ENCODE measurements at regions not wholly inside any gene's neighbourhood (a gene's known extent, or its start where the extent isn't known, plus 50 kb on each side); places are given as distances from the start of the nearest gene placed in this dataset.
"Not testable (repeated sequence)": the region's sequence is repeated elsewhere in the genome, so short reads cannot be mapped to it uniquely, and the experiment has no call there.

DNA sequence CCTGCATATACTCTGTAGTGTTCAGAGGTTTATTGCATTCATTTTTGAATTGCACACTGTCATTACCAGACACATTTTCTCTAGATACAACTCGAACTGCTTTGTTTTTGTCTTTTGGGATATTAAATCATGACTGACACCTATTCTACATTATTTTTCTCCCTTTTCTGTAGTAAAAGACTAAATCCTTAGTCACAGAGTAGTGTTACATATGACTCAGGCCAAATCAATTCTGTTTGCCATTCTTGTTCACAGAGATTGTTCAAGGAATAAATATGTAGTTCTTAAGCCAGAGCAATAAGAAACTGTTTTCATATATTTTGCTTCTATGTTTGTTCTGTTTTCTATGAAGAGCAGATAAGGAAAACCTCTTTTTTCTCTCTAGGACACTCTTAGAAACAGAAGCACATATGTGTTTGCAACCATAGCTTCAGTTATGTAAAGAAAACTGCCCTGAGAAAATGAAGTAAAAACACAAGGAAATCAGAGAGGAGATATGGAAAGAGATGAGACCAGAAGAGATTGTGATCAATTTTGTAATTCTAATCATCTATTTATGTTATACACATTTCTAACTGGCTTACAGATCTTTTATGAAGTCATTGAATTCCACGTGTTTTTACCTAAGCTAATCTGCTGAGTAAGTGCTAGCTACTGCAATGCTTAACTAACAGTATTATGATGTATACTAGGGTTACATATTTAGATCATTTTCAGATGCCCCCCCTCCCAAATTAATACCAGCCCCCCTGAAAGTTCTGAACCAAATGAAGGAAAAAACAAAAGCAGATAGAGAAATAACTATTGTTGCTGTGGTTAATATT is 1995.6 kb upstream of the CDH6 start:
- 49 to 57% (median 53%) methylated on average over 2 of the region's 2 CpGs for WGBS, 3 donors
- TF ChIP-seq POLR2A (IDR thresholded peaks at IDR 0.05): no peak
- no peak overlapping the region for H3K27ac ChIP-seq
- no peaks in the 10 kb centered on the region for H3K36me3 ChIP-seq
- no peak overlapping the region for H3K4me3 ChIP-seq
- intact Hi-C loops (cut with DNase I): no loop called here
- H3K27me3 ChIP-seq: no peaks in the 10 kb centered on the region
- no peaks in the 10 kb centered on the region for H3K9me3 ChIP-seq
- no peak for DNase-seq
- H3K4me1 ChIP-seq (ENCODE audit: insufficient read depth): no peaks in the 10 kb centered on the region

DNA sequence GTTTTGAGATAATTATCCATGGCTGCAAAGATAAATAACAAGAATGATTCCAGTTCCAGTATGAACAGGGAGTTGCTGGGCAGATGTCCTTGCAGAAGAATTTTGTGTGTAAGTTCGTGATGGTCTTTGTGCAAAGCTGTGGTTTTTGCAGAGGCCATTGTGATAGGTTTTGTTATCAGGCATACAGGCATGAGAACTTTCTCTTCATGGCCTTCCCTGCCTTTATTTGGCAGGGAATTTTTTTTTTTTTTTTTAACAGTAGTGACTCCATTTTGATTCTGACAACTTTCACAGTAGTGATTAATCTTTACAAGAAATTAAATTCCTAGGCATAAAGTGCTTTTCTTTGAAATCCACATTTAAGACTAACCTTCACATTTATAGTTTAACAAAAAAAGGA is 1999.5 kb upstream of the CDH6 start:
- 6 to 31% (median 22%) methylated on average over 1 of the region's 1 CpG for whole genome bisulfite sequencing, 3 donors
- TF ChIP-seq EP300 (IDR thresholded peaks at IDR 0.05): no peak
- TF ChIP-seq, protein P1, sequence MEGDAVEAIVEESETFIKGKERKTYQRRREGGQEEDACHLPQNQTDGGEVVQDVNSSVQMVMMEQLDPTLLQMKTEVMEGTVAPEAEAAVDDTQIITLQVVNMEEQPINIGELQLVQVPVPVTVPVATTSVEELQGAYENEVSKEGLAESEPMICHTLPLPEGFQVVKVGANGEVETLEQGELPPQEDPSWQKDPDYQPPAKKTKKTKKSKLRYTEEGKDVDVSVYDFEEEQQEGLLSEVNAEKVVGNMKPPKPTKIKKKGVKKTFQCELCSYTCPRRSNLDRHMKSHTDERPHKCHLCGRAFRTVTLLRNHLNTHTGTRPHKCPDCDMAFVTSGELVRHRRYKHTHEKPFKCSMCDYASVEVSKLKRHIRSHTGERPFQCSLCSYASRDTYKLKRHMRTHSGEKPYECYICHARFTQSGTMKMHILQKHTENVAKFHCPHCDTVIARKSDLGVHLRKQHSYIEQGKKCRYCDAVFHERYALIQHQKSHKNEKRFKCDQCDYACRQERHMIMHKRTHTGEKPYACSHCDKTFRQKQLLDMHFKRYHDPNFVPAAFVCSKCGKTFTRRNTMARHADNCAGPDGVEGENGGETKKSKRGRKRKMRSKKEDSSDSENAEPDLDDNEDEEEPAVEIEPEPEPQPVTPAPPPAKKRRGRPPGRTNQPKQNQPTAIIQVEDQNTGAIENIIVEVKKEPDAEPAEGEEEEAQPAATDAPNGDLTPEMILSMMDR (IDR thresholded peaks at IDR 0.05): no peak
- no peak for TF ChIP-seq POLR2A (IDR thresholded peaks at IDR 0.05)
- intact Hi-C loops (cut with DNase I): no loop called here
- Histone ChIP-seq H3K27ac (no peak overlapping the region), H3K9me3 (no peaks in the 10 kb centered on the region), H3K4me1 (ENCODE audit: insufficient read depth) (no peaks in the 10 kb centered on the region), H3K27me3 (no peaks in the 10 kb centered on the region), H3K4me3 (no peak overlapping the region), H3K36me3 (no peaks in the 10 kb centered on the region)
- no peak for DNase-seq

DNA sequence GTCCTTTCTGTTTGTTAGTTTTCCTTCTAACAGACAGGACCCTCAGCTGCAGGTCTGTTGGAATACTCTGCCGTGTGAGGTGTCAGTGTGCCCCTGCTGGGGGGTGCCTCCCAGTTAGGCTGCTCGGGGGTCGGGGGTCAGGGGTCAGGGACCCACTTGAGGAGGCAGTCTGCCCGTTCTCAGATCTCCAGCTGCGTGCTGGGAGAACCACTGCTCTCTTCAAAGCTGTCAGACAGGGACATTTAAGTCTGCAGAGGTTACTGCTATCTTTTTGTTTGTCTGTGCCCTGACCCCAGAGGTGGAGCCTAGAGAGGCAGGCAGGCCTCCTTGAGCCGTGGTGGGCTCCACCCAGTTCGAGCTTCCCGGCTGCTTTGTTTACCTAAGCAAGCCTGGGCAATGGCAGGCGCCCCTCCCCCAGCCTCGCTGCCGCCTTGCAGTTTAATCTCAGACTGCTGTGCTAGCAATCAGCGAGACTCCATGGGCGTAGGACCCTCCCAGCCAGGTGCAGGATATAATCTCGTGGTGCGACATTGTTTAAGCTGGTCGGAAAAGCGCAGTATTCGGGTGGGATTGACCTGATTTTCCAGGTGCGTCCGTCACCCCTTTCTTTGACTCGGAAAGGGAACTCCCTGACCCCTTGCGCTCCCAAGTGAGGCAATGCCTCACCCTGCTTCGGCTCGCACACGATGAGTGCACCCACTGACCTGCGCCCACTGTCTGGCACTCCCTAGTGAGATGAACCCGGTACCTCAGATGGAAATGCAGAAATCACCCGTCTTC is 2002.0 kb upstream of the CDH6 start:
- H3K4me3 ChIP-seq; intact Hi-C loops (cut with DNase I); H3K27ac ChIP-seq; DNase-seq; H3K36me3 ChIP-seq; H3K4me1 ChIP-seq (ENCODE audit: insufficient read depth); H3K27me3 ChIP-seq; H3K9me3 ChIP-seq: not testable (repeated sequence)
- WGBS, 3 donors: 71 to 86% (median 72%) methylated on average over 20 to 28 of the region's 28 CpGs

DNA sequence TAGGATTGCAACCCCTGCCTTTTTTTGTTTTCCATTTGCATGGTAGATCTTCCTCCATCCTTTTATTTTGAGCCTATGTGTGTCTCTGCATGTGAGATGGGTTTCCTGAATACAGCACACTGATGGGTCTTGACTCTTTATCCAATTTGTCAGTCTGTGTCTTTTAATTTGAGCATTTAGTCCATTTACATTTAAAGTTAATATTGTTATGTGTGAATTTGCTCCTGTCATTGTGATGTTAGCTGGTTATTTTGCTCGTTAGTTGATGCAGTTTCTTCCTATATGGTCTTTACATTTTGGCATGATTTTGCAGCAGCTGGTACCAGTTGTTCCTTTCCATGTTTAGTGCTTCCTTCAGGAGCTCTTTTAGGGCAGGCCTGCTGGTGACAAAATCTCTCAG is 2003.1 kb upstream of the CDH6 start:
- H3K4me1 ChIP-seq (ENCODE audit: insufficient read depth); H3K9me3 ChIP-seq; H3K27ac ChIP-seq; intact Hi-C loops (cut with DNase I); H3K4me3 ChIP-seq; H3K36me3 ChIP-seq; H3K27me3 ChIP-seq; DNase-seq: not testable (repeated sequence)
- 50 to 82% (median 56%) methylated on average over 1 of the region's 1 CpG for WGBS, 3 donors

DNA sequence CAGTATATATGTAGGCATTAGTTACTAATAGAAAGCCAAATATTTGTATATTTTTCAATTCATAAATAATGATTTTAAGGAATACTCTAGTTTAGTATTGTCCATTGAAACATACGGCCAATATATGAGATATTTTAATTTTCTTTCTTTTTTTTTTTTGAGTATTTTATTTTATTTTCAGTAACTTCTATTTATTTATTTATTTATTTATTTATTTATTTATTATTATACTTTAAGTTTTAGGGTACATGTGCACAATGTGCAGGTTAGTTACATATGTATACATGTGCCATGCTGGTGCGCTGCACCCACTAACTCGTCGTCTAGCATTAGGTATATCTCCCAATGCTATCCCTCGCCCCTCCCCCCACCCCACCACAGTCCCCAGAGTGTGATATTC is 2007.1 kb upstream of the CDH6 start:
- intact Hi-C loops (cut with DNase I): loop anchor here in 1 of 4 donors (5.0 kb wide), 1 partner anchor 229 kb away; no protein-coding TSS in a partner anchor
- WGBS, 3 donors: 81 to 90% (median 83%) methylated on average over 1 to 5 of the region's 5 CpGs
- H3K4me1 ChIP-seq (ENCODE audit: insufficient read depth); H3K4me3 ChIP-seq; H3K36me3 ChIP-seq; DNase-seq; H3K9me3 ChIP-seq; H3K27ac ChIP-seq; H3K27me3 ChIP-seq: not testable (repeated sequence)

DNA sequence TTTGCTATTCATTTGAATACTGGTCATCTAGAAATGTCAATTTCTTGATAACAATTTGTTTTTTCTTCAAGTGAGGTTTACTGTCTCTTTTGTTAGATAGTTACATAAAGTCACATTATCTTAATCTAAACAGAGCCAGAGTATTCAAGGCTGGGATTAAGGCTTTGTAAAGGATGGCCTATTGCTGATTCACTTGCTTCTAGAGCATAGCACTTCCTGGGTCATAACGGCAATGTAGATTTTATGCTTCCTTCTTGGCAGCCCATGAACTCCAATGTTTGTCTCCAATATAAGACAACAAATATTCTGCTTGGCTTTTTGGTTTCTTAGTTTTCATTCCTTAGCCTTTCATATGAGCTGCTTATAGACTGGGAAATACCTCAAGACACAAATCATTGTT is 2007.9 kb upstream of the CDH6 start:
- Histone ChIP-seq H3K27me3 (no peaks in the 10 kb centered on the region), H3K4me3 (no peak overlapping the region), H3K9me3 (no peaks in the 10 kb centered on the region), H3K36me3 (no peaks in the 10 kb centered on the region), H3K4me1 (ENCODE audit: insufficient read depth) (no peaks in the 10 kb centered on the region), H3K27ac (no peak overlapping the region)
- WGBS, 3 donors: 72 to 83% (median 81%) methylated on average over 1 of the region's 1 CpG
- DNase-seq: no peak
- TF ChIP-seq EP300 (IDR thresholded peaks at IDR 0.05) (no peak), POLR2A (IDR thresholded peaks at IDR 0.05) (no peak)
- TF ChIP-seq, protein P1 (IDR thresholded peaks at IDR 0.05): no peak
- intact Hi-C loops (cut with DNase I): loop anchor here in 1 of 4 donors (5.0 kb wide), 1 partner anchor 228 kb away; no protein-coding TSS in a partner anchor

Measured in ovary (tissue), 7 donors.